SK-N-SH (cell line): ENCODE measurements at regions not wholly inside any gene's neighbourhood (a gene's known extent, or its start where the extent isn't known, plus 50 kb on each side); places are given as distances from the start of the nearest gene placed in this dataset.

ENCODE experiments used
- EZH2phosphoT487 ChIP-seq: fragments of 200-600 bp; sonication (generic); IDR thresholded peaks from 2 replicates; pipeline ENCODE4 v1.6.1; 2017; ENCODE audit warnings: low read depth, mixed run types, mild to moderate bottlenecking, antibody characterized with exemption, moderate library complexity, borderline replicate concordance
- FOXJ3 ChIP-seq: sonication (generic); formaldehyde crosslinking; IDR thresholded peaks from 2 replicates; pipeline ENCODE4 v1.5.1; 2020; ENCODE audit warnings: mild to moderate bottlenecking, missing genetic modification reagents
- MEF2A ChIP-seq: IDR thresholded peaks from 2 replicates; pipeline ENCODE4 v1.4.0; 2012; ENCODE audit warnings: low read depth, borderline replicate concordance
- MXI1 ChIP-seq: IDR thresholded peaks from 2 replicates; pipeline ENCODE4 v1.6.1; 2012; ENCODE audit warnings: mild to moderate bottlenecking, low read depth, low read length, improper control_type of control experiment
- NRF1 ChIP-seq: IDR thresholded peaks from 2 replicates; pipeline ENCODE4 v1.6.1; 2012; ENCODE audit warnings: low read depth, mild to moderate bottlenecking, low read length
- POLR2AphosphoS5 ChIP-seq: IDR thresholded peaks from 2 replicates; pipeline ENCODE4 v1.6.1; 2012; ENCODE audit warnings: low read depth, low read length
- RCOR1 ChIP-seq: fragments of 150-350 bp; IDR thresholded peaks from 2 replicates; pipeline ENCODE4 v1.6.1; 2017; ENCODE audit warnings: antibody characterized with exemption, low read length
- RFX5 ChIP-seq: IDR thresholded peaks from 2 replicates; pipeline ENCODE4 v1.6.1; 2012; ENCODE audit warnings: mild to moderate bottlenecking, improper control_type of control experiment, low read length
- TEAD4 ChIP-seq: IDR thresholded peaks from 2 replicates; pipeline ENCODE4 v1.4.0; 2012; ENCODE audit warnings: mild to moderate bottlenecking, borderline replicate concordance; ENCODE audit not compliant: insufficient read depth
- TF ChIP-seq, protein P1 (sequence below): fragments of 150-350 bp; IDR thresholded peaks from 2 replicates; pipeline ENCODE4 v1.6.1; 2017; ENCODE audit warnings: antibody characterized with exemption, low read length, low read depth, borderline replicate concordance
- TF ChIP-seq, protein P2 (sequence below): fragments of 200-600 bp; sonication (generic); IDR thresholded peaks from 2 replicates; pipeline ENCODE4 v1.6.1; 2017; ENCODE audit warnings: antibody characterized with exemption, mild to moderate bottlenecking, moderate library complexity

- TF ChIP-seq, protein P1, sequence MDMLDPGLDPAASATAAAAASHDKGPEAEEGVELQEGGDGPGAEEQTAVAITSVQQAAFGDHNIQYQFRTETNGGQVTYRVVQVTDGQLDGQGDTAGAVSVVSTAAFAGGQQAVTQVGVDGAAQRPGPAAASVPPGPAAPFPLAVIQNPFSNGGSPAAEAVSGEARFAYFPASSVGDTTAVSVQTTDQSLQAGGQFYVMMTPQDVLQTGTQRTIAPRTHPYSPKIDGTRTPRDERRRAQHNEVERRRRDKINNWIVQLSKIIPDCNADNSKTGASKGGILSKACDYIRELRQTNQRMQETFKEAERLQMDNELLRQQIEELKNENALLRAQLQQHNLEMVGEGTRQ = no peak
- TF ChIP-seq FOXJ3 (CRISPR knock-in tag) (no peak), MXI1 (no peak), EZH2phosphoT487 (no peak), NRF1 (no peak), RFX5 (no peak), MEF2A (no peak), TEAD4 (no peak), POLR2AphosphoS5 (no peak), RCOR1 (no peak)
- TF ChIP-seq, protein P2, sequence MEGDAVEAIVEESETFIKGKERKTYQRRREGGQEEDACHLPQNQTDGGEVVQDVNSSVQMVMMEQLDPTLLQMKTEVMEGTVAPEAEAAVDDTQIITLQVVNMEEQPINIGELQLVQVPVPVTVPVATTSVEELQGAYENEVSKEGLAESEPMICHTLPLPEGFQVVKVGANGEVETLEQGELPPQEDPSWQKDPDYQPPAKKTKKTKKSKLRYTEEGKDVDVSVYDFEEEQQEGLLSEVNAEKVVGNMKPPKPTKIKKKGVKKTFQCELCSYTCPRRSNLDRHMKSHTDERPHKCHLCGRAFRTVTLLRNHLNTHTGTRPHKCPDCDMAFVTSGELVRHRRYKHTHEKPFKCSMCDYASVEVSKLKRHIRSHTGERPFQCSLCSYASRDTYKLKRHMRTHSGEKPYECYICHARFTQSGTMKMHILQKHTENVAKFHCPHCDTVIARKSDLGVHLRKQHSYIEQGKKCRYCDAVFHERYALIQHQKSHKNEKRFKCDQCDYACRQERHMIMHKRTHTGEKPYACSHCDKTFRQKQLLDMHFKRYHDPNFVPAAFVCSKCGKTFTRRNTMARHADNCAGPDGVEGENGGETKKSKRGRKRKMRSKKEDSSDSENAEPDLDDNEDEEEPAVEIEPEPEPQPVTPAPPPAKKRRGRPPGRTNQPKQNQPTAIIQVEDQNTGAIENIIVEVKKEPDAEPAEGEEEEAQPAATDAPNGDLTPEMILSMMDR = no peak
These were observed 164.6 kb downstream of the OR2B2 start for GRCh38 chr6:27747637-27748036.
